ENCODE measurements at regions not wholly inside any gene's neighbourhood (a gene's known extent, or its start where the extent isn't known, plus 50 kb on each side); places are given as distances from the start of the nearest gene placed in this dataset.

DNA sequence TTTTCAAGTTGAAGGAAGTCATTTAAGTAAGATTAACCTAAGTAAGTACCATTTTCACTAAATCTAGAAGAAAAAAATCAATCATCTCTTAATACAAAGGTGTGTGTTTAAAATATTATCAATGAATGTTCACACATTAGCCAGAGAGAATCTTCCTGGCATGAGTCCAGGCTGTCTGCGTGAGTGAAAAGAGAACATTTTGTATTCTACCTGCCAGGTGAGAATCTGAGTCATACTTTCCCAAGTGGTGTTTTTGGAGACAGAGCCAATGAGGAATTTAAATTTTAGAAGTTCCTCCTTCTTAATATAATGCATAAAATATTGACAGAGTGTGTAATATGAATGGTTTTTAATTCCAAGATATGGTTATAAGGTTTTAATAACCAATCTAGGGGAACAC lies 371.8 kb upstream of the NR3C2 start:
- TF ChIP-seq CTCF (IDR thresholded peaks at IDR 0.05 in 4 of 5, conservative IDR thresholded peaks at IDR 0.05 in 1 of 5): no peak
- no peak for TF ChIP-seq POLR2A (IDR thresholded peaks at IDR 0.05)
- Histone ChIP-seq H3K4me1 (no peaks in the 10 kb centered on the region), H3K4me3 (no peak overlapping the region), H3K9me3 (no peaks in the 10 kb centered on the region), H3K36me3 (no peaks in the 10 kb centered on the region), H3K27me3 (no peaks in the 10 kb centered on the region), H3K27ac (no peak overlapping the region)
- ATAC-seq (no peak), DNase-seq (no peak)
- intact Hi-C loops (cut with DNase I; ENCODE audit: low total_unique reads) (no loop called here), in situ Hi-C loops (cut with MboI; ENCODE audit: low sequenced_read_pairs in 4 of 4) (no loop called here)

- no peaks in the 10 kb centered on the region for H3K9me3 ChIP-seq
- TF ChIP-seq CTCF (IDR thresholded peaks at IDR 0.05 in 4 of 5, conservative IDR thresholded peaks at IDR 0.05 in 1 of 5) (no peak), POLR2A (IDR thresholded peaks at IDR 0.05) (no peak)
- no peaks in the 10 kb centered on the region for H3K27me3 ChIP-seq
- H3K4me3 ChIP-seq: no peak overlapping the region
- in situ Hi-C loops (cut with MboI; ENCODE audit: low sequenced_read_pairs in 4 of 4): no loop called here
- ATAC-seq (no peak), DNase-seq (no peak)
- H3K36me3 ChIP-seq: no peaks in the 10 kb centered on the region
- H3K4me1 ChIP-seq: no peaks in the 10 kb centered on the region
- intact Hi-C loops (cut with DNase I; ENCODE audit: low total_unique reads): no loop called here
- no peak overlapping the region for H3K27ac ChIP-seq
Observed at GRCh38 chr4:148813289-148813688, 371.1 kb upstream of the NR3C2 start.

DNA sequence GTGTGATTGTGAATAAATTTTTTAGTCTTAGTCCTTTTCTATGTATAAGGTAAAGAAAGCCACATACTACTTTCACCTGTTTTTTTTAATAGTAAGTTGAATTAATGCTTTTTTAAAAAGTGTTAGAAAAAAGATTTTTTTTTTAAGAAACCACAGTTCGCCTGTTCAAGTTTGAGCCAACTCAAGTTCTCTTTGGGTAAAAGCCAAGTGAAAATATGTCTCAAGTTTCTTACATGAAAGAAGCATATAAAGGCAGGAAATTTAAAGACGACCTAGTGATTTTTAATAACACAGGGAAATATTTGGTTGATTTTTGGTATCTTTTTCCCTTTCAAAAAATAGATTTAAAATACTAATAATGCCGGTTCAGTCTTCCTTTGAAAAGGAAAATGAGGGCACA lies 369.9 kb upstream of the NR3C2 start:
- ATAC-seq: no peak
- TF ChIP-seq POLR2A (IDR thresholded peaks at IDR 0.05): no peak
- no peak for TF ChIP-seq CTCF (IDR thresholded peaks at IDR 0.05 in 4 of 5, conservative IDR thresholded peaks at IDR 0.05 in 1 of 5)

DNA sequence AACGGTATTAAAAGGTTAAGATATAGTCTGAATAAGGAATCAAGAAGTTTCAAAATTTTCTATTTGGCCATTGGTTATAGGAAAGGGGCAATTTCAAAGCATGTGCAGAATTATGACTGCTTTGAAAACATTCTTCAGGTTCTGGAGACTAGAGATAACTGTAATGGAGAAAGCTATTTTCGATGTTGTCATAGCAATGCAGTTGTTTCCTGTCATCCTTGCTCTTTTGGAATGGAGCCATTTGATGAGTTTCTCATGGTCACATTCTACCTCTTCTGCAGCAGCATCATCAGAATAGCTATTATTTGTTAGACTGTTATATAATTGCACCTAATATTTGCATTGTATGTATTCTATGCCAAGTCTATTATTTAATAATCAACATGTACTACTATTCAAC lies 368.2 kb upstream of the NR3C2 start:
- no peaks in the 10 kb centered on the region for H3K27me3 ChIP-seq
- in situ Hi-C loops (cut with MboI; ENCODE audit: low sequenced_read_pairs in 4 of 4): no loop called here
- DNase-seq (no peak), ATAC-seq (no peak)
- TF ChIP-seq CTCF (IDR thresholded peaks at IDR 0.05 in 4 of 5, conservative IDR thresholded peaks at IDR 0.05 in 1 of 5) (no peak), POLR2A (IDR thresholded peaks at IDR 0.05) (no peak)
- no peaks in the 10 kb centered on the region for H3K36me3 ChIP-seq
- no peak overlapping the region for H3K27ac ChIP-seq
- H3K9me3 ChIP-seq: no peaks in the 10 kb centered on the region
- intact Hi-C loops (cut with DNase I; ENCODE audit: low total_unique reads): no loop called here
- no peaks in the 10 kb centered on the region for H3K4me1 ChIP-seq
- no peak overlapping the region for H3K4me3 ChIP-seq

More for the DNA sequence above, 369.9 kb upstream of the NR3C2 start:
- no peak for DNase-seq
- in situ Hi-C loops (cut with MboI; ENCODE audit: low sequenced_read_pairs in 4 of 4): no loop called here
- Histone ChIP-seq H3K27me3 (no peaks in the 10 kb centered on the region), H3K27ac (no peak overlapping the region), H3K4me3 (no peak overlapping the region), H3K4me1 (no peaks in the 10 kb centered on the region), H3K36me3 (no peaks in the 10 kb centered on the region), H3K9me3 (no peaks in the 10 kb centered on the region)
- intact Hi-C loops (cut with DNase I; ENCODE audit: low total_unique reads): no loop called here

DNA sequence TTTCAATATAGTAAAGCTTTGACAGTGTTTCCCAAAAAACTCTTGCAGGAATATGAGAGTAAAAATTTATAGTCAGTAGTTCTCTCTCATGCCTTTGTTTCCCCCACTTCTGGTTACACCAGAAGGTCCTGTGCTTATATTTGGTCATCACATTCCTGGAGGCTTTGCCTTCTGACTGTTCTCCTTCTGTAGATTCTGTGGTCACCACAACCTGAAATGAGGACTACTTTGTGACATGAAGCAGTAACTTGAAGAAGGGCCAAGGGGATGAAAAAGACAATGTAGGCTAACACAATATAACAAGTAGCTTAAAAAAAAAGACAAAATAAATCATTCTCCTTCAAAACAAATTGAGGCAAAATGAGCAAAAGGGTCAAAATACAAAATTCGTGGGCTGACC lies 366.2 kb upstream of the NR3C2 start:
- Histone ChIP-seq H3K36me3 (no peaks in the 10 kb centered on the region), H3K27me3 (no peaks in the 10 kb centered on the region), H3K9me3 (no peaks in the 10 kb centered on the region), H3K4me3 (no peak overlapping the region), H3K4me1 (no peaks in the 10 kb centered on the region), H3K27ac (no peak overlapping the region)
- TF ChIP-seq CTCF (IDR thresholded peaks at IDR 0.05 in 4 of 5, conservative IDR thresholded peaks at IDR 0.05 in 1 of 5) (no peak), POLR2A (IDR thresholded peaks at IDR 0.05) (no peak)
- ATAC-seq (no peak), DNase-seq (no peak)
- intact Hi-C loops (cut with DNase I; ENCODE audit: low total_unique reads): no loop called here
- in situ Hi-C loops (cut with MboI; ENCODE audit: low sequenced_read_pairs in 4 of 4): no loop called here

Measured in gastrocnemius medialis (tissue), 4 donors.